ENCODE measurements at regions not wholly inside any gene's neighbourhood (a gene's known extent, or its start where the extent isn't known, plus 50 kb on each side); places are given as distances from the start of the nearest gene placed in this dataset.

- intact Hi-C loops (cut with micrococcal nuclease) = no loop called here
- peaks cover 17% of the 10 kb centered on the region for H3K27me3 Mint-ChIP-seq
- no peak overlapping the region for H3K4me3 Mint-ChIP-seq
- H3K36me3 Mint-ChIP-seq (ENCODE audit: low read depth) = no peaks in the 10 kb centered on the region
- peaks cover 9% of the 10 kb centered on the region for H3K4me1 Mint-ChIP-seq
- H3K27ac Mint-ChIP-seq = no peak overlapping the region
- H3K9me3 Mint-ChIP-seq = no peaks in the 10 kb centered on the region
- no peak for DNase-seq
Observed at GRCh38 chr5:79856456-79857055, 134.5 kb downstream of the MTX3 start.

- Mint-ChIP-seq H3K27ac (no peak overlapping the region), H3K4me3 (no peak overlapping the region), H3K9me3 (no peaks in the 10 kb centered on the region), H3K36me3 (ENCODE audit: low read depth) (no peaks in the 10 kb centered on the region), H3K27me3 (peaks cover 6% of the 10 kb centered on the region), H3K4me1 (peaks cover 9% of the 10 kb centered on the region)
- no peak for DNase-seq
- intact Hi-C loops (cut with micrococcal nuclease) = no loop called here
Observed at GRCh38 chr5:79853676-79854418, 137.2 kb downstream of the MTX3 start.

DNA sequence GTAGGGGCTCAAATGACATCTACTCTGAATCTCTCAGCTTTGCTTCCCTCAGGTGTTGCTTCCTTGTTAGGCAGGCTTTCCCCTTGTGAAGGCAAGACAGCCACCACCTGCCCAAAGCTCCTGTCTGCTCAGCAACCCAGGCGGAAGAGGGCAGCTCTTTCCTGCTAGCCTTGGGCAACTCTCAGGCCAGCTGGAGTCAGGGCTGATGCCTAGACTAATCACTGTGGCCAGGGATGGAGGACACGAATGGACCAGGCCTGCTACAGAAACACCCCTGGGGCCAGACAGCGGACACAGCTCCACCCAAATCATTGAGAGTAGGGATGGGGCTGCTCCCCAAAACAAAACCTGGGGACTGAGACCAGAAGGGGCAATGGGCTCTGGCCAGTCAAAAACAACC is 138.0 kb downstream of the MTX3 start:
- Mint-ChIP-seq H3K36me3 (ENCODE audit: low read depth) (no peaks in the 10 kb centered on the region), H3K4me1 (peaks cover 12% of the 10 kb centered on the region), H3K27me3 (peaks cover 4% of the 10 kb centered on the region), H3K27ac (no peak overlapping the region), H3K4me3 (no peak overlapping the region), H3K9me3 (no peaks in the 10 kb centered on the region)
- no peak for DNase-seq
- intact Hi-C loops (cut with micrococcal nuclease) = no loop called here

DNA sequence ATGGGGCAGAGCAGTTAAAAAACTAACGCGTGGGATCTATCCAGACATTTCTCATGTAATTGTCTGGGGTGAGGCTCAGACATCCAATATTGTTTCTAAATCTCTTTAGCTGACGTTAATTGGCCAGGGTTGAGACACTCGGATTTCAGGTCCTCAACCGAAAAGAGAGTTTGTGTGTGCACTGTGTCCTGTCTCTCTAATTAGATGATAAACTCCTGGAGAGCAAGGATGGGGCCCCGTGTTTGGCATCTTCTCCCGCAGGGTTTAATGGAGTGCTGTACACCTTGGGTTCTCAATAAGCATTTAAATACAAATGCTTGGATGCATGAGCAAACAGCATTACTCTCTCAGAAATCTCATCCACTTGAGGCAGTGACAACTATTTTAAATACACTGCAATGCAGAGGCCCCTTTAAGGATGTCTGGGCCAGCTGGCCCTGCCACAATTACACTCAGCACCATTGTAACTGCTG is 139.6 kb downstream of the MTX3 start:
- no peak overlapping the region for H3K4me3 Mint-ChIP-seq
- peaks cover 4% of the 10 kb centered on the region for H3K27me3 Mint-ChIP-seq
- no peak for DNase-seq
- no peak overlapping the region for H3K27ac Mint-ChIP-seq
- peaks cover 3% of the 10 kb centered on the region for H3K9me3 Mint-ChIP-seq
- no peaks in the 10 kb centered on the region for H3K36me3 Mint-ChIP-seq (ENCODE audit: low read depth)
- intact Hi-C loops (cut with micrococcal nuclease) = no loop called here
- peaks cover 9% of the 10 kb centered on the region for H3K4me1 Mint-ChIP-seq

DNA sequence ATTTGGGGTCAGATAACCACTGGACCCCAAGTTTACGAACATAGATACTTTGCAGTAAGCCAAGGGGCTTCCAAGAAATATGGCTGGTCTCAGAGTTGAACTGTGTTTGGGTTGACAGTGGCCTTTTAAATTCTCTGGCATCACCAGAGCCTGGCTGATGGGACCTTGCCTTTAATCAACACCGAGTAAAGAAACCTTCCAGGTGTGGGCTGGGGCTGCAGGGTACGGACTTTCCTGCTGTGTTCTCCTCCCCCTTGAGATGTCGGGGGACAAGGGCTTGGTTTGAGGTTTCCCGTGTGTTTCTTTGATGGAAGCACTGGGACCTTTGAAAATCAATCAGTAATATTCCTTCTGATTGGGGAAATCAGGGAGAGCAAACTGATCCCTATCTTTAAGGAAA is 140.1 kb downstream of the MTX3 start:
- Mint-ChIP-seq H3K27ac (no peak overlapping the region), H3K4me1 (peaks cover 13% of the 10 kb centered on the region), H3K36me3 (ENCODE audit: low read depth) (no peaks in the 10 kb centered on the region), H3K9me3 (peaks cover 3% of the 10 kb centered on the region), H3K4me3 (no peak overlapping the region), H3K27me3 (peaks cover 4% of the 10 kb centered on the region)
- DNase-seq = no peak
- intact Hi-C loops (cut with micrococcal nuclease) = no loop called here

DNA sequence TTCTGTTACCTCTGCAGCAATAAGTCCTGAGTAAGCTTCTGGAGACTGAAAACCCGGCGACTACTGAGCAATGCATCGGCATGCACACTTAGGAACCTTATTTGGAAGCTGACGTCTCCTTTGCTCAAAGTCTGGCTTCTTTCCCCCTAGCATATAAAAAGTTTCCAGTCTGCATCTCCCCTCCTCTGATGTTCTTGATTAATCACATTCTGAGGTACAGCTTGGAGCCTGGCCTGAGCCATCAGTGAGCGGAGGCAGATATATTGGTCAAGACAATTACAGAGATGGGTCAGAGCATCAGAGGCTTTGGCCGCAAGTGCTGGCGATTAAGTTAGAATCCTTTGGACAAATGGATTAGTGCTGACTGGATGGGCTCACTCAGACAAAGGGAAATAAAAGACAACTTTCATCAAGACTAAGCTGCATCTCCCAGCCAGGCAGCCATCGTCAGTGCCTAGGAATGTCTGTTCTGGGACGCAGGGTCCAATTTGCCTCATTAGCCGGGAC is 140.7 kb downstream of the MTX3 start:
- Mint-ChIP-seq H3K4me1 (peaks cover 18% of the 10 kb centered on the region), H3K9me3 (peaks cover 3% of the 10 kb centered on the region), H3K4me3 (no peak overlapping the region), H3K27me3 (peaks cover 4% of the 10 kb centered on the region), H3K36me3 (ENCODE audit: low read depth) (no peaks in the 10 kb centered on the region), H3K27ac (no peak overlapping the region)
- intact Hi-C loops (cut with micrococcal nuclease) = no loop called here
- no peak for DNase-seq

GRCh38 chr5:79849486-79850315 is 141.4 kb downstream of the MTX3 start:
- Mint-ChIP-seq H3K4me1 (peaks cover 21% of the 10 kb centered on the region), H3K9me3 (peaks cover 3% of the 10 kb centered on the region), H3K27ac (no peak overlapping the region), H3K36me3 (ENCODE audit: low read depth) (no peaks in the 10 kb centered on the region), H3K27me3 (peaks cover 4% of the 10 kb centered on the region), H3K4me3 (no peak overlapping the region)
- DNase-seq = no peak
- intact Hi-C loops (cut with micrococcal nuclease) = loop anchor here (5.0 kb wide), 2 partner anchors 237 to 612 kb away; partner anchors contain the start of genes JMY and TENT2
